ENCODE measurements at regions not wholly inside any gene's neighbourhood (a gene's known extent, or its start where the extent isn't known, plus 50 kb on each side); places are given as distances from the start of the nearest gene placed in this dataset.

GRCh38 chr7:45349090-45349489 is 191.5 kb downstream of the RAMP3 start:
- Histone ChIP-seq H3K4me2 (ENCODE audit: insufficient read depth, low read length, poor library complexity, severe bottlenecking) (no peak overlapping the region), H3K4me3 (ENCODE audit: low read length in 2 of 2) (no peak overlapping the region), H2BK120ac (ENCODE audit: low read depth, low read length) (no peak overlapping the region), H3K27me3 (ENCODE audit: control insufficient read depth in 3 of 3, insufficient read depth in 3 of 3, low read depth in 1 of 3, low read length in 3 of 3) (peaks cover 0 to 2% (median 0%) of the 10 kb centered on the region in 3 experiments), H4K91ac (ENCODE audit: low read depth, low read length, poor library complexity) (no peak overlapping the region), H3K36me3 (replicated peaks in 1 of 2; ENCODE audit: control insufficient read depth in 2 of 2, insufficient read depth in 2 of 2, low read length in 2 of 2) (no peaks in the 10 kb centered on the region), H3K14ac (ENCODE audit: low read length) (no peak overlapping the region), H2BK12ac (ENCODE audit: low read length) (no peak overlapping the region), H3K23ac (ENCODE audit: low read depth, low read length, poor library complexity) (no peak overlapping the region), H2AFZ (ENCODE audit: low read length) (no peak overlapping the region), H2BK15ac (ENCODE audit: low read length) (peak overlapping the region; percentile 16), H2AK5ac (ENCODE audit: low read depth, low read length) (no peak overlapping the region), H3K79me1 (ENCODE audit: low read depth, low read length) (no peaks in the 10 kb centered on the region), H3K9ac (ENCODE audit: low read depth, low read length, poor library complexity) (no peak overlapping the region), H3K4me1 (ENCODE audit: control insufficient read depth in 2 of 2, insufficient read depth in 1 of 2, low read depth in 1 of 2, low read length in 2 of 2) (no peaks in the 10 kb centered on the region), H3K9me3 (replicated peaks in 1 of 2; ENCODE audit: control insufficient read depth in 2 of 2, insufficient read depth in 1 of 2, low read depth in 1 of 2, low read length in 2 of 2) (no peaks in the 10 kb centered on the region), H2BK5ac (ENCODE audit: low read length) (no peak overlapping the region), H3K4ac (ENCODE audit: low read length) (no peak overlapping the region), H3K18ac (ENCODE audit: low read length) (no peak overlapping the region), H4K8ac (ENCODE audit: low read depth, low read length) (no peak overlapping the region), H3K27ac (replicated peaks; ENCODE audit: low read length) (no peak overlapping the region)
- no CpG with 5 or more reads among the region's 4 CpGs for WGBS, 2 donors (ENCODE audit: extremely low coverage in 2 of 2, insufficient read length in 2 of 2, insufficient replicate concordance in 1 of 2)
- DNase-seq (ENCODE audit: low spot score) = no peak

GRCh38 chr7:45350896-45351295 is 193.3 kb downstream of the RAMP3 start:
- no peak overlapping the region for H2AK5ac ChIP-seq (ENCODE audit: low read depth, low read length)

GRCh38 chr7:45358287-45358686 is 200.7 kb downstream of the RAMP3 start:
- H3K9ac ChIP-seq (ENCODE audit: low read depth, low read length, poor library complexity) = no peak overlapping the region
- H2BK5ac ChIP-seq (ENCODE audit: low read length) = no peak overlapping the region
- H3K36me3 ChIP-seq (replicated peaks in 1 of 2; ENCODE audit: control insufficient read depth in 2 of 2, insufficient read depth in 2 of 2, low read length in 2 of 2) = no peaks in the 10 kb centered on the region
- no peak overlapping the region for H3K18ac ChIP-seq (ENCODE audit: low read length)
- H4K8ac ChIP-seq (ENCODE audit: low read depth, low read length) = no peak overlapping the region
- H2BK15ac ChIP-seq (ENCODE audit: low read length) = no peak overlapping the region
- no peak overlapping the region for H3K4me3 ChIP-seq (ENCODE audit: low read length in 2 of 2)
- no peak overlapping the region for H2AFZ ChIP-seq (ENCODE audit: low read length)
- no peak overlapping the region for H3K4ac ChIP-seq (ENCODE audit: low read length)
- WGBS, 2 donors (ENCODE audit: extremely low coverage in 2 of 2, insufficient read length in 2 of 2, insufficient replicate concordance in 1 of 2) = no CpG with 5 or more reads among the region's 3 CpGs
- no peaks in the 10 kb centered on the region for H3K27me3 ChIP-seq (ENCODE audit: control insufficient read depth in 3 of 3, insufficient read depth in 3 of 3, low read depth in 1 of 3, low read length in 3 of 3)
- H3K4me1 ChIP-seq (ENCODE audit: control insufficient read depth in 2 of 2, insufficient read depth in 1 of 2, low read depth in 1 of 2, low read length in 2 of 2) = no peaks in the 10 kb centered on the region
- no peaks in the 10 kb centered on the region for H3K9me3 ChIP-seq (replicated peaks in 1 of 2; ENCODE audit: control insufficient read depth in 2 of 2, insufficient read depth in 1 of 2, low read depth in 1 of 2, low read length in 2 of 2)
- no peak overlapping the region for H4K91ac ChIP-seq (ENCODE audit: low read depth, low read length, poor library complexity)
- H3K4me2 ChIP-seq (ENCODE audit: insufficient read depth, low read length, poor library complexity, severe bottlenecking) = no peak overlapping the region
- no peaks in the 10 kb centered on the region for H3K79me1 ChIP-seq (ENCODE audit: low read depth, low read length)
- no peak overlapping the region for H3K23ac ChIP-seq (ENCODE audit: low read depth, low read length, poor library complexity)
- H2BK12ac ChIP-seq (ENCODE audit: low read length) = no peak overlapping the region
- no peak overlapping the region for H3K14ac ChIP-seq (ENCODE audit: low read length)
- H2BK120ac ChIP-seq (ENCODE audit: low read depth, low read length) = no peak overlapping the region
- no peak for DNase-seq (ENCODE audit: low spot score)
- H2AK5ac ChIP-seq (ENCODE audit: low read depth, low read length) = no peak overlapping the region
- H3K27ac ChIP-seq (replicated peaks; ENCODE audit: low read length) = no peak overlapping the region

More at GRCh38 chr7:45350896-45351295, 193.3 kb downstream of the RAMP3 start:
- H3K36me3 ChIP-seq (replicated peaks in 1 of 2; ENCODE audit: control insufficient read depth in 2 of 2, insufficient read depth in 2 of 2, low read length in 2 of 2) = no peaks in the 10 kb centered on the region
- no peak overlapping the region for H3K27ac ChIP-seq (replicated peaks; ENCODE audit: low read length)
- H4K91ac ChIP-seq (ENCODE audit: low read depth, low read length, poor library complexity) = no peak overlapping the region
- H2AFZ ChIP-seq (ENCODE audit: low read length) = no peak overlapping the region
- H3K4me3 ChIP-seq (ENCODE audit: low read length in 2 of 2) = no peak overlapping the region
- H3K79me1 ChIP-seq (ENCODE audit: low read depth, low read length) = no peaks in the 10 kb centered on the region
- no peak overlapping the region for H3K9ac ChIP-seq (ENCODE audit: low read depth, low read length, poor library complexity)
- H3K4me1 ChIP-seq (ENCODE audit: control insufficient read depth in 2 of 2, insufficient read depth in 1 of 2, low read depth in 1 of 2, low read length in 2 of 2) = no peaks in the 10 kb centered on the region
- H3K4me2 ChIP-seq (ENCODE audit: insufficient read depth, low read length, poor library complexity, severe bottlenecking) = no peak overlapping the region
- H3K9me3 ChIP-seq (replicated peaks in 1 of 2; ENCODE audit: control insufficient read depth in 2 of 2, insufficient read depth in 1 of 2, low read depth in 1 of 2, low read length in 2 of 2) = no peaks in the 10 kb centered on the region
- no peak overlapping the region for H3K23ac ChIP-seq (ENCODE audit: low read depth, low read length, poor library complexity)
- no peak overlapping the region for H3K14ac ChIP-seq (ENCODE audit: low read length)
- H2BK5ac ChIP-seq (ENCODE audit: low read length) = no peak overlapping the region
- H4K8ac ChIP-seq (ENCODE audit: low read depth, low read length) = no peak overlapping the region
- H2BK15ac ChIP-seq (ENCODE audit: low read length) = no peak overlapping the region
- H2BK120ac ChIP-seq (ENCODE audit: low read depth, low read length) = no peak overlapping the region
- H3K18ac ChIP-seq (ENCODE audit: low read length) = no peak overlapping the region
- no peak overlapping the region for H3K4ac ChIP-seq (ENCODE audit: low read length)
- no CpG with 5 or more reads among the region's 3 CpGs for WGBS, 2 donors (ENCODE audit: extremely low coverage in 2 of 2, insufficient read length in 2 of 2, insufficient replicate concordance in 1 of 2)
- no peak overlapping the region for H2BK12ac ChIP-seq (ENCODE audit: low read length)
- H3K27me3 ChIP-seq (ENCODE audit: control insufficient read depth in 3 of 3, insufficient read depth in 3 of 3, low read depth in 1 of 3, low read length in 3 of 3) = peaks cover 0 to 2% (median 0%) of the 10 kb centered on the region in 3 experiments
- no peak for DNase-seq (ENCODE audit: low spot score)

- H3K14ac ChIP-seq (ENCODE audit: low read length) = no peak overlapping the region
- no peaks in the 10 kb centered on the region for H3K9me3 ChIP-seq (replicated peaks in 1 of 2; ENCODE audit: control insufficient read depth in 2 of 2, insufficient read depth in 1 of 2, low read depth in 1 of 2, low read length in 2 of 2)
- no peak overlapping the region for H3K4me3 ChIP-seq (ENCODE audit: low read length in 2 of 2)
- H3K18ac ChIP-seq (ENCODE audit: low read length) = no peak overlapping the region
- H4K91ac ChIP-seq (ENCODE audit: low read depth, low read length, poor library complexity) = no peak overlapping the region
- H2AFZ ChIP-seq (ENCODE audit: low read length) = no peak overlapping the region
- no peak overlapping the region for H3K4me2 ChIP-seq (ENCODE audit: insufficient read depth, low read length, poor library complexity, severe bottlenecking)
- H2BK15ac ChIP-seq (ENCODE audit: low read length) = no peak overlapping the region
- H3K23ac ChIP-seq (ENCODE audit: low read depth, low read length, poor library complexity) = no peak overlapping the region
- H2AK5ac ChIP-seq (ENCODE audit: low read depth, low read length) = no peak overlapping the region
- H2BK120ac ChIP-seq (ENCODE audit: low read depth, low read length) = no peak overlapping the region
- no peak overlapping the region for H3K27ac ChIP-seq (replicated peaks; ENCODE audit: low read length)
- no CpG with 5 or more reads among the region's 1 CpG for WGBS, 2 donors (ENCODE audit: extremely low coverage in 2 of 2, insufficient read length in 2 of 2, insufficient replicate concordance in 1 of 2)
- DNase-seq (ENCODE audit: low spot score) = no peak
- no peak overlapping the region for H4K8ac ChIP-seq (ENCODE audit: low read depth, low read length)
- no peak overlapping the region for H3K9ac ChIP-seq (ENCODE audit: low read depth, low read length, poor library complexity)
- H3K79me1 ChIP-seq (ENCODE audit: low read depth, low read length) = no peaks in the 10 kb centered on the region
- no peaks in the 10 kb centered on the region for H3K27me3 ChIP-seq (ENCODE audit: control insufficient read depth in 3 of 3, insufficient read depth in 3 of 3, low read depth in 1 of 3, low read length in 3 of 3)
- H2BK12ac ChIP-seq (ENCODE audit: low read length) = no peak overlapping the region
- no peaks in the 10 kb centered on the region for H3K36me3 ChIP-seq (replicated peaks in 1 of 2; ENCODE audit: control insufficient read depth in 2 of 2, insufficient read depth in 2 of 2, low read length in 2 of 2)
- no peak overlapping the region for H3K4ac ChIP-seq (ENCODE audit: low read length)
- H3K4me1 ChIP-seq (ENCODE audit: control insufficient read depth in 2 of 2, insufficient read depth in 1 of 2, low read depth in 1 of 2, low read length in 2 of 2) = no peaks in the 10 kb centered on the region
- H2BK5ac ChIP-seq (ENCODE audit: low read length) = no peak overlapping the region
These were observed 201.7 kb downstream of the RAMP3 start for GRCh38 chr7:45359250-45359649.

All from neuronal stem cell (in vitro differentiated cells).